GM19438 (cell line): ENCODE measurements at regions not wholly inside any gene's neighbourhood (a gene's known extent, or its start where the extent isn't known, plus 50 kb on each side); places are given as distances from the start of the nearest gene placed in this dataset.

ENCODE experiments used
- ATAC-seq: cut with Tn5 transposase; IDR thresholded peaks from one replicate; pipeline ENCODE4 v1.9.1; 2021; ENCODE audit warnings: low read depth; ENCODE audit not compliant: unreplicated experiment

DNA sequence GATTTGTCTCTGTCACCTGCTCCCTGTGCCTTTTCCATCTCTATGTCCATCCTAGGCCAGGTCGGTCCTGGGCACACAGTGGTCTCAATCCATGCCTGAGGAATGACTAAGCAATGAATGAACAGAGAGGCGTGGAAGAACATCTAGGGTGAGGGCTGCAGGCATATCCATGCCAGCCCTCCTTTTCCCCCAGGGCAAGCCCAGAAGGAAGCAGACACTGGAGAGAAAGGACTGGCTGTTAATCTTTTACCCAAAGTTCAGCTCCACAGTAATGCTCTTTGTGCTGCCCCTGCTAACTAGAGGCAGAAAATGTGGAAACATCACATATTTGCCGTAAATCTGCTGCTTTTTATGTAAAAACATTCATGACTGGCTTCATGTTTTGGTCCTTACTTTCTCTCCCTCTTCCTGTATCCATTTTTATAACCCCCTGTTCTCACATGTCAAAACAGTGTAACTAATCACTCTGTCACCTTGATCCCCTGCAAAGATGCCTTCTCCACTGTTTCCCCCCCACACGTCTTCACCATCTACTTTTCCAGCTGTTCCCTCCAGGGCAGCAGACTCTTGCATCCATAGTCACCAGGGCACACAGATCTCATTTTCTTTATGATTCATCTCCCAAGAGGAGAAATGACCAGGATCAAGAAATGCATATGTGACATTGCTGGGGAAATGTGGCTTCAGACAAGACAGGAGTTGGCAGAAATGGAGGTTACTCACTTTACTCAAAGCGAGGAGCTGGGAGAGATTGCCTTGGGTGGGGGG is 166.4 kb upstream of the PROX1 start:
- ATAC-seq: no peak

DNA sequence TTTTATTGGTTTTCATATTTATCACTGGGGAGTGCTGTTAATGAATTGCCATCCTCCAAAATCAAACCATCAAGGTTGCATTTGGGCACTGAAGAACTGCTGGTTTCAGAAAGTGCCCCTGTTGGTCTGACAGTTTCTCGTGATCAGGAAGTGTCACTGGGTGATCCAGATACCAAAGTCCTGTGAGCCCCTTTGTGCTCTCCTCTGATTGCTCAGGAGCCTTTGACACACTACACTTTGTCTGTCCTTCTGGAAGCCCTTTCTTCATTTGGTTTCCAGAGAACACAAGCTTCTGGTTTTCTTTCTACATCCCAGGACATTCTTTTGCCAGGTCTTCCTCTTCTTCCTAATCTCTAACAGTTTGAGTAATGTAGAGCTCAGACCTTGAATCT is 165.8 kb upstream of the PROX1 start:
- ATAC-seq: no peak

DNA sequence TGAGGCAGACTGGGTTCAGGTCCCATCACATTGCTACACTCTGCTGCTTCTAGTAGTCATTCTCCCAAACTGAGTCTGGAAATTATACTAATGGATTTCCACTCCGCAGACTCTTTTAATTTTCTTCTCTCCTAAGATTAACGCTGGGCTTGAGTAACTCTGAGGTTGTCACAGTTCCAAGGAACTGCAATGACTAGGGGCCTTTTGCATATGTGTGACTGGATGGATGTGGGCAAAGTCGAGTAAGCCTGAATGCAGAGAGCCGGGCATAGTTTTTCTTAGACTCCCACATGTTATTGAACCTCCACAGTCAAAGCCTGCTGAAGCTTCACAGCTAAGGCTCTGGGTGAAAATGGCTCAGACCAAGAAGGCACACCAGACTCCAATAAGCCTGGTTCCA is 160.9 kb upstream of the PROX1 start:
- no peak for ATAC-seq

DNA sequence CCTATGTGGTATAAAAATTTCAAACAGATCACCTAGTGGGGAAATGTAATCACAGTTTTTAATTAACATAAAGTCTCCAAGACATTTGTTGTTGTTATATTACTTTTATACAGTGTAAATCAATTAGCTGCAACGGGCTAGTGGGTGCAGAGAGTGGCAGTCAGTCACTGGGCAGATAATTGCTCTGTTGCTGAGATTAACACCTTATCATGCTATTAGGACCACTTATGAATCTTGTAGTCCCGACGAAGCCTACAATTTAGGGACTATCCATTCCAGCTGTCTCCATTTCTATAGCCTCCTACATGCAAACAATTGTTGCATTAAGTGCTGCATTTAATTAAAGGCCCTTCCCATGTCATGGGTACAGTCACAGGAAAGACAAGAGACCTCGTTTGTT is 158.9 kb upstream of the PROX1 start:
- ATAC-seq: no peak

DNA sequence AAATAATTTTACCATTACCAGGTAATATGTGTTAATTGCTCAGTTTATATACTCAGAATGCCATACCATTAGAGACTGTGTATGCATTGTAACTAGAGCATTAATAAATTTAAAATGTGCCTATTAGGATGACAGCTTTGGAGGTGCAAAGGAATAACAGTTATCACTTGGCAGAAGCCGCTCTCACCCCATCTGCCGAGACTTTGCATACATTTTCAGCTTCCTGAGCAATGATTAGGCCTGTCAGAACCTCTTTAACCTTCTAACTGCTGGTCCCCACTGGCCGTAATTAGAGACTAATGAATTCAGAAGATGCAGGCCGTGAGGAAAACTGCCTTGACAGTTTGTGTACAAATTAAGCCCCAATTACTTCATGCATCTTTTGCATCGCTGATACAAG is 158.0 kb upstream of the PROX1 start:
- ATAC-seq: no peak

DNA sequence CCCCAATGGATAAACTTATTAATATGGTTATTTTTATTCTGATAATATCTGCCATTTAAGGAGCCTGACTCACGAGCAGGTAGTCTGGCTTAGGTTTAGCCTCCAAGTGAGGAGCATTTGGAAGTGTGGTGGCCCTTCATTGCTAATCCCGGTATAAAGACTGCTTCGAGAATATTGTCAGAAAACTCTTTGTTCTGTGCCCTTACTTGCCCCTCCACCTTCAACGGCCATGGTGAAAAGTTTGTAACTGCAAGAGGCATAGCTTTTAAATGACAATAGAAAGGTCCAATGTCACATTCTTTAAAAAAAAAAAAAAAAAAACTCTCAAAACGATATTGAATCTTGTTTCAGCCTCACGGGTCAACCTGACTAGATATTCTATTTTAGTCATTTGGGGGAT is 157.4 kb upstream of the PROX1 start:
- no peak for ATAC-seq

DNA sequence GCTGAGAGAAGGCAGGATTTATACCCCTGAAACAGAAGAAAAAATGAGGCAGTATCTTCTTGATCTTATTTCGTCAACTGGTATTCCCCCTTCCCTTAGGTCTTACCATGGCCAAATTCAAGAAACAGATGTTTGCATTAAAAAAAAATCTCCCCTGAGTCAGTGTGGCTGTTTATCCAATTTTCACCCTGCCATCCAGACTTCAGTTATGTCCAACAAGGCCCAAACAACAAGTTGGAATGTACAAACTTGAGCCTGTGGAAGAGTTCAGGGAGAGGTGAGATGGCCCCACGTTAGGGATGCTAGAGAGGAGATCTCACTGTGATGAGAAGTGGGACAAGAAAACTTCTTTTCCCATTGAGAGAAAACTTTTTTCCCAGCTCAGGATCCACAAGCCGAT is 147.2 kb upstream of the PROX1 start:
- no peak for ATAC-seq

DNA sequence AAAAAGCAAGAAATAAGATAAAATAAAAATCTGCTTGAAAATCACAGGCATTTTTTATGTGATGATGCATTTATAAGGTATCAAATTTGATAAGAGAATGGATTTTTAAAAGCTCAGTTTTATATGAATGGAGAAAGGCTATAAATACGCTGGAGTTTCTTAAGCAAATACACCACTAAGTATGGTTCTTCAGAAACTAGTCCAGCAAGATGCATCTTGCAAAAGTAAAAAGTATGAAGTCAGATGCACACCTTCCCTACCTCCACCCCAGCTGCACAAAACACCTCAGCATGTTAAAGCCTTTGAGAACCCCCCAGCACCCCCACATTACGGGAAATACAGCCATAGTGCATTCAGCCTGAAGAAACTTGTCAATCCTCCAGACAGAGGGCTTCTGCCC is 143.1 kb upstream of the PROX1 start:
- no peak for ATAC-seq

DNA sequence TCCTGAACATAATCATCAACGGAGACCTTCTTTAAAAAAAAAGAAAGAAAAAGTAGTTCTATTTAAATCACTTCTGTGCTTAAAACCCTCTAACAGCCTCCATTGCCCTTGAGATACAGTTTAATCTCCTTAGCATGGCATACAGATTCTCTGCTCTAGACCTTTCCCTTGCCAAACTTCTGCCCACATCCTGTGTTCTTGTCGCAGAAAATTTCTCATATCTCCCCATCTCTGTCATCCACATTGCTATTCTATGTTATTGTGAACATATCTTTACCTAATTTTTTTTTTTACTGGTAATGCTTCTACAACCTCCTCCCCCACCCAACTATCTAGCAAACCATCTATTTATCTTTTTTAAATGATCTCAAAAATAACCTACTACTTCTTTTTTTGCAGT is 135.7 kb upstream of the PROX1 start:
- no peak for ATAC-seq

DNA sequence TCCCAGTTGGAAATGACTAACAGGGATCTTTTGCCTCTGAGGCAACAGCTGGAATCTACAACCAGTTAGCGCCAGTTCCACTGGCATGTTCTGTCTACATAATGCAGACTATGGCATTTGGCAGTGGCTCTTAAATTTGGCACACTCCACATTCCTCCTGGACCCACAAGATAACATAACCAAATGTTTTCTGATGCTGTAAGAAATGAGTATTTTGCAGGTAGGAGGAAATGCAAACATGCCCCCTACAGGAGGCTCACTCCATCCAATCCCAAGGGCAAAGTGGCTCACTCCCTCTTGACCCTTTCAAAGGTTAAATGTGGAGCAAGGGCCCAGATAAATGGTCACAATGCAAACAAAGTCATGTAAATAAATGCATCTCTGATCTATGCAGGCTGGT is 129.2 kb upstream of the PROX1 start:
- no peak for ATAC-seq

DNA sequence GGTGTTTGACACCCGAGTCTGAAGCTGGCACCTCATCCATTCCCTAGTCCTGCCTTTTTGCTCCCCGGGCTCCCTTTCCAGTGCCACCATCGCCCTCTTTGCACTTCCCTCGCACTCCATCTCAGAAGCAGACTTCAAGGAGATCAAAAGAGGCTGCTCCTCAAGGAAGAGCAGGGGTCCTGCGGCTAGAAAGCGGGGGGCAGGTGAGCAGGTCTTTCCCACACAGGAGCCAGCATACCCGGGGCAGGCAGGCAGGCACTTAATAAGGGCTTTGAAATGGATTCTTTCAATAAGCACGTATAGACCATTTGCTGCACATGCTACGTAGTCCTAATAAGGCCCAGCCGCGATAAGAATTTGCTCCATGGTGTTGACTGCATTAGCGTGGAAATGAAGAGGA is 125.9 kb upstream of the PROX1 start:
- ATAC-seq: no peak

DNA sequence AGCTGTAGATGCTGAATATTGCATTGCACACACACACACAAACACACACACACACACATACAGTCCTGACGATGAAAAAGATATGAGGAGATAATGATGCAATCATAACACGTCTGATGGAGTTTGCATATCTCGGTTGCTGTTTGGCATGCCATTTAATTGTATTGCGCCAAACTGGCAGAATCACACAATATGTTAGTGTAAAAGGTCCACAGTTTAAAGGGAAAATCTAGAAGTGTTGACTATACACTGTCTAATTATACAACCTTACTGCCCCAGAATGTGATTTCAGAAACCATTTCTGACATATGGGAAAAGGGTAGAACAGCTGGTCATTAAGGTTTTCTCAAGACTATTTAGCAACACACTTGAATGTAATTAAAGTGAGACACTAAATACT is 123.7 kb upstream of the PROX1 start:
- ATAC-seq: no peak

DNA sequence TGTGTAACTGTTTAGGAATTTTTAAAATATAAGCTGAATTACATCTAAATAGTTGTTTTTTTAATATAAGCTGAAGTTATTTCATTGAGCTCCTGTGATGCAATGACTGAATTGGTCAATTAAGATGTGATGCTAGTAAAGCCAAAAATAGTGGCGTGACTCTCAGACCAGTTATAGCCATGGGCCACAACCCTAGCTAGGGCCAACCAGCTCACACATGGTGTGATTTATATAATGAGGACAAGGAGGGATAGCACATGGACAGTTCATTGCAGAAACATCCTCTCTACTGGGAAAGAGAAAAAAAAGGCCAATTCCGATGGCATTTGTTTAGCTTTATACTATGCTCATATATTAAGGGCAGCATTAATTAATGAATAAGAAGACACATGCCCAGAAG is 119.3 kb upstream of the PROX1 start:
- no peak for ATAC-seq

DNA sequence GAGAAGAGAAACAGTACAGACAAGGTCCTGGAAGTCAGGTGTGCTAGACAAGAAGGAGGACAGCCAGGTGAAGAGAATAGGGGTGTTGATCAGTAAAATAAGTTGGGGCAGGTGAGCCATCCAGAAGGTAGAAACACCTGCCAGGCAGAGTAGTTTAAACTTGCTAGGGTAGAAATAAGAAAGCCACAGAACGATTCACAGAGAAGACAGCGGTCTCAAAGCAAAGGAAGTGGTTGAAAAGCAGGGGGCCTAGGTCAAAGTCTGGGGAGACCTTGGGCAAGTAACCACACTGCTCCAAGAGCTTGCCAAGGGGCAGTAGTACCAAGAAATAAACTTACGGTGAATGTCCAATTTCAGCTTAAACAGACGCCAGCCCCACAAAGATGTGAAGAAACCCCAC is 116.6 kb upstream of the PROX1 start:
- ATAC-seq: no peak

DNA sequence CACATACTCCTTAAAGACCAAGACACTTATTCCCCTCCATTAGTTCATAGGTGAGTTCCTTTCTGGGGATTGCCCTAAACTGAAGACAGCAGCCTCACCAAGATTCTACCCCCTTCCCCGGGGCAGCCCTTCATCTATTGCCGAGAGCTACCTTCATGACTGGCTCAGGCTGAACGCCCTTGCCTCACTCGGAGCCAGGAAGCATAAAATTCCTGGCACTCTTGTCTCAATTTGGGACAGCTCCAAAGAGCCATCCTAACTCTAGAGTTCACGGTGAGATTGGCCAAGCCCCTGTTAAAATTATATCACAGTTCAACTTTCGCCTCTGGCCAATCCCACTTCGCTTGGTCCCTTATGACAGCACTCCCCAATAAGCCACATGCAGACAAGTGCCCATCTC is 113.0 kb upstream of the PROX1 start:
- ATAC-seq: no peak

DNA sequence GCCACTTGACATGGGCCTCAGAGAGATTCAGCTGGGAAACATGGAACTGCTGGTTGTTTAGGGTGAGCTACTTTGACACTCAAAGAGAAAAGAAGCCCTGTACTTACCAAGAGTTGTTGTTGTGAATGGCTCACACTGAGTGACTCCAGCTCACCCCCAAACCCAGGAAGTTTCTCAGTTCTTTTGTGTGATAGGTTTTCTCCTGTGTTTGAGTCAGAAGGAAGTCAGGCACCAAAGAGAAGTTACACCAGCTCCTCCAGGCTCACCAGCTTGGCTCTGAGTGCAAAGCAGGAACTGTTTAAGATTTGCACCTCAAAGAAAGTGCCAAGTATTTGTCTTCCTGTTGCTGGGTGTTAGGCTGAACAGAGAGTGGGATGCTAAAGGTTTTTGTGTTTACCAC is 111.2 kb upstream of the PROX1 start:
- no peak for ATAC-seq

DNA sequence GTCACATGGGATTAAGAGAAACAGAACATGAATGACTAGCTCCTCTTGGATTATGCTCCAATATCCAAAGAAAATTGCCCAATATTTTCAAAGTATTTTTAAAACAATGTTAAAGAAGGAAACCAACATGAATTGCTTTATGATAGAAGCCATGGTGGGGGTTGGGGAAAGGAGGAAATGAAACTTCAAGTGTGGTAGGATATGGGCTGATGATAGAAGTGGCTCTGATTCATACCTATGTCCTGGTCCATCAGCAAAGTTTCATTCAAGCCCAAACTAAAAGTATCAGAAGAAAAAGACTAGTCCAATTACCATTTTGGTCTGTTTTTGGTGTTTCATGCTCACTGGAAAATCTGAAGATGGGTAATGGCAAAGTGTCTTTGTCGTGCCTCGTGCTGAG is 104.2 kb upstream of the PROX1 start:
- no peak for ATAC-seq

DNA sequence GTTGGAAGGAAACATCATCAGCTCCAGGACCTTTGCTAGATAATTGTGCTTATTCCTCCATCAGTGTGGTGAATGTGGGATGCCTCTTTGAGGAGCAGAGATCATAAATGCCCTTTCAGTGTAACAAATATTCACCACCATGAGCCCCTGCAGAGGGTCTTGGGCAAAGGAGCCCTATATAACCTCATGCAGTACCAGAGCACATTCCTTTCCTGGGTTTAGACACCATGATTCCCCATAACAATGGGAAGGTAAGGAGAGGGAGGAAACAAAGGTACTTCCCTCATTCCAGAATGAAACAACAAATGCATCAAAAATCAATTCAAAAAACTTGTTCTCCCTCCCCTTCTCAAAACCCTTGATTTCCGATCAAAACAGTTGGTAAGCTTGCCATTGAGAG is 103.4 kb upstream of the PROX1 start:
- ATAC-seq: no peak

DNA sequence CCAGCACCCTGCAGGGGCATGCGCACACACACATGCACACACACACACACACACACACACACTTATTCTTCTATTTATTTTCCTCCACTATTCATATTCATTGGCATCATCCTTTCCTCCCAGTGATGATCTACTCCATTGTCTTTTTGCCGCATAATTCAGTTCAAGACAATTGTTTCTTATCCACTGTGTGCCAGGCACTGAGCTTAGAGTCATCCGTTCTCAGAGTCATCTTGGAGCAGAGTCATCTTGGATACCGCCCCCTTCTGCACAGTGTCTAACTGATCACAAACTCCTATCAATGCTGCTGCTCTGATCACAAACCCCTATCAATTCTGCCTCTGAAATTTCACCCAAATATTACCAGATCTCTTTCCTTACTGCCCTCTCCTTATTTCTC is 102.8 kb upstream of the PROX1 start:
- no peak for ATAC-seq

DNA sequence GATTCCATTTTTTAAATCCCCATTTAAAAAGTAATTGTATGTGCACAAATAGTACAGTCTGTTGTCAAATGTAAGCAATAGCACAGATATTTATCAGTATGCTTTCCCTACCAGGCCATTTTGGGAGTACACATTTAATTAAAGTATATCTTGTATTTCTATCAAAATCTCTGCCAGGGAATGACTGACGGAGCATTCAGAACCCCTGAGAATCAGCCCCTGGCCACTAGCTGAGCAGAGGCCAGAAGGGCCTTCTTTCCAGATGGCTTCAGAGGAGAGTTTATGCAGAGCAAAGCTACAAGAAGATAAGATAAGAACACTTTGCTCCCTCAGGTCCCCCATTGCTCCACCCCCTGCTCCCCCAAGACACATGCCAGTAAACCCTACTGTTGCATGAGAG is 99.9 kb upstream of the PROX1 start:
- no peak for ATAC-seq

DNA sequence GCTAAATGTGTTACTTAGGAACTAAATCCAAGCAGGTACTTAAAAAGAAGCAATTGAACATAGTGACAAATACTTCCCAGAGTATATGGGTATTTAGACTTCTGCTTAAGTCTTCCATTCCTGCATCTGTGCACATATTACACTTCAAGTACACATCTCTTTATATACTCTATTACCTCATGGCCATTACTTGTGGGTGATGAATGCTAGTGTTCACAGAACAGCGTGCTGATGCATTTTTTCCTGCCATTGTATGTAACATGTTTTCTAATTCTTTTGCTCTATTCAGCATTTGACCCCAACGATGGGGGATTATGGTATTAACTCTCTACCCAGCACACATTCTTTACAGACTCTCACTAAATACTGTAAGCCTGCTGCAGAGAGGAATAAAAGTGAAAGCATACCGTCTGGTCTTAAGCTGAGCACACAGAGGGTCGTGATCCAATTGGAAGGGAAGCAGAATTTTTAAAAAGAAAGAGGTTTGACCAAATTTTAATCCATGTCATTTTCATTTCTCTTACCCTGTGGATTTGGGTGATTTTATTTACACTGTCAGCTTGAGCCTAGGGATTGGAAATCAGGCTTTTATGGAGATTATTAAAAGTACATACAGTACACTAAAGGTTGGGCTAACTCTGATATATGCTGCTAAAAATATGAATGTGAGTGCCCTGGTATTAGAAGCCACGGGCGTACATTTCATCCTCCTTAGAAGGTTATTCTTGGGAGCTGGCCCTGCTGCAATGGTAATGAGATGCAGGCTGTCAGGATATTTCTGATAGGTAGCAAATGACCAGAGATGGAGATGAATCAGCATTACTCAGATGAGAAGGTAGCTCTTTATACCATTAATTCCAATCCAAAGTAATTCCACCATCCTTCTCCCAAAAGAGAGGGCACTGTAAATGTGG is 95.5 kb upstream of the PROX1 start:
- no peak for ATAC-seq

DNA sequence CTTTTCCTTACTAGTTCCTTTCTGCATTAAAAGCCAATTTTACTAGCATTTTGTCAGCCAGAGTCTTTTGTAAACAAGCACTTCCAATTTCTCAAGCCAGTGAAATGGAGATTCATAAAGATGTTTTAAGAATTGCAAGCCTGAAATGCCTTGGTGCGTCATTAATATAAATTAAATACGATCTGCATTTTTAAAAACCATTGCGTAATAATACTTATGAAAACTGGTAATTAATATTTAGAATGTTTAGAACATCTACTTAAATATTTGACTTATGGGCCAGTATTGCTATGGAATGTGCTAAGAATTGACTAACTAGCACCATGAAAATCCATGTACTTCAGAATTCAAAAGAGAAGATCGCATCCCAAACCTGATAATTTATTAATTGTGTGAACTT is 89.1 kb upstream of the PROX1 start:
- ATAC-seq: no peak
